Bronchial epithelial cell (primary cell): ENCODE measurements at regions not wholly inside any gene's neighbourhood (a gene's known extent, or its start where the extent isn't known, plus 50 kb on each side); places are given as distances from the start of the nearest gene placed in this dataset.
A peak's percentile ranks its signal among the peaks of the same experiment; 100 is the strongest.

Experiments used
- DNase-seq: peaks from one replicate; pipeline ENCODE4 v3.0.0-alpha.2; 2010; ENCODE audit warnings: low read depth
- FAIRE-seq: peaks from 2 replicates; lab custom pipeline; 2011; peaks lifted over from hg19 to GRCh38; lab: Jason Lieb, UNC
- H3K27me3 ChIP-seq: 2 replicates; pipeline ENCODE4 v1.5.1; 2011; ENCODE audit warnings: low read length; ENCODE audit not compliant: control insufficient read depth, insufficient read depth
- H3K36me3 ChIP-seq: 2 replicates; pipeline ENCODE4 v1.5.1; 2011; ENCODE audit warnings: low read length; ENCODE audit not compliant: control insufficient read depth, insufficient read depth
- H3K4me3 ChIP-seq: 2 replicates; pipeline ENCODE4 v1.5.1; 2011; ENCODE audit warnings: mild to moderate bottlenecking, low read depth, low read length, control low read depth
- TF ChIP-seq, protein P1 (sequence below): IDR thresholded peaks from 2 replicates; pipeline ENCODE4 v1.5.1; 2011; ENCODE audit warnings: mild to moderate bottlenecking, moderate library complexity, low read length, control low read depth, inconsistent platforms; ENCODE audit not compliant: insufficient read depth, severe bottlenecking

DNA sequence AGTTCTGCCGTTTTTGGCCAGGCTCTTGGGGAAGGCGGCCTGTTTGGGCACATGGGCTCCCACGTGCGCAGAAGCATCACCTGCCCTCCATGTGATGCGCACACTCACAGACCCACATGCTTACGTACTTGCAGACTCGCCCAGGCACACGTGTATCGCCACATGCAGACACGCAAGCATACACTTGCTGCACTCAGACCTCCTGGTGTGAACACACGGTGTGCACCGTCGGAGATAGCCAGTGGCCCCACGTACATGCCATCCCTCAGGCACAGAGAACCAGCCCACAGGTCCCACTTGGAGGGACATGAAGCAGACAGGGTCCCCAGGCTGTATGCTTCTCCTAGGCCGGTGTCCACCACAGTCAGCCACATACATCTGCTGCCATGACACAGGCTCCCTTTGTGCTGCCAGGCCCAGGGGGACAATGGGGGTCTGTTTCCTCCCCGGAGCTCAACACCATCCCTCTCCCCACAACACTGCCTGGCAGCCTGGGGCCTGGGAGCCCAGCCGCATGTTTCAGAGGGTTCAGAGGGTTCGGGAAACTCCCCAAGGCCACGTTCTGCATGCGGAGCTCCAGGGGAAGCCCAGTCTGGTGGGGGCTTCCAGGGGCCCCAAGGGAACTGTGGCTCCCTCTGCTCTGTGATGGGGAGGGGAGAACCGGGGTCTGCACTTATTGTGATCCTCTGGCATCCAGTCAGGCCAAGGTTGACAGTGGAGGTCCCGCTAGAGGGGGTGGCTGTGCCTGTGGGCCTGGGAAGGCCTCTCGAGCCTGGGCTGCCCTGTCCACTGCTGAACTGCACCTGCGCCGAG, 208.1 kb upstream of the HAAO start:
- DNase-seq: peak; percentile 40
- TF ChIP-seq, protein P1, sequence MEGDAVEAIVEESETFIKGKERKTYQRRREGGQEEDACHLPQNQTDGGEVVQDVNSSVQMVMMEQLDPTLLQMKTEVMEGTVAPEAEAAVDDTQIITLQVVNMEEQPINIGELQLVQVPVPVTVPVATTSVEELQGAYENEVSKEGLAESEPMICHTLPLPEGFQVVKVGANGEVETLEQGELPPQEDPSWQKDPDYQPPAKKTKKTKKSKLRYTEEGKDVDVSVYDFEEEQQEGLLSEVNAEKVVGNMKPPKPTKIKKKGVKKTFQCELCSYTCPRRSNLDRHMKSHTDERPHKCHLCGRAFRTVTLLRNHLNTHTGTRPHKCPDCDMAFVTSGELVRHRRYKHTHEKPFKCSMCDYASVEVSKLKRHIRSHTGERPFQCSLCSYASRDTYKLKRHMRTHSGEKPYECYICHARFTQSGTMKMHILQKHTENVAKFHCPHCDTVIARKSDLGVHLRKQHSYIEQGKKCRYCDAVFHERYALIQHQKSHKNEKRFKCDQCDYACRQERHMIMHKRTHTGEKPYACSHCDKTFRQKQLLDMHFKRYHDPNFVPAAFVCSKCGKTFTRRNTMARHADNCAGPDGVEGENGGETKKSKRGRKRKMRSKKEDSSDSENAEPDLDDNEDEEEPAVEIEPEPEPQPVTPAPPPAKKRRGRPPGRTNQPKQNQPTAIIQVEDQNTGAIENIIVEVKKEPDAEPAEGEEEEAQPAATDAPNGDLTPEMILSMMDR: no peak
- no peak for FAIRE-seq

DNA sequence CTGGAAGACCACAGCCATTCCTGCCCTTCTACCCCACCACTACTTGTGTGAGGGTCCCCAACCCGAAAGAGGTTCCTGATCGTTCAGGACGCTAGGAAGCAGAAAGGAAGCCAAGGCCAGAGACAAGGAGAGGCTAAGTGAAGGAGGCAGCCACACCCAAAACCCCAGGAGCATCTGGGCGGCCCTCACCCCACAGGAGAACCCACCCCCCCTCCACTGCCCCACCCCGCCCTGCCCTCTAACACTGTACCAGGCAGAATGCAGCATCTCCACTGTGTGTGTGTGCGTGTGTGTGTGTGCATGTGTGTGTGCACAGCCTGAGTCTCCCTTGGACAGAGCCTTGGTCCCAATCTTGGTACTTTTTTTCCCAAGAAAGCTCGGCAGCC, 207.5 kb upstream of the HAAO start:
- DNase-seq: no peak
- TF ChIP-seq, protein P1: no peak

More for the DNA sequence above, 208.1 kb upstream of the HAAO start:
- H3K27me3 ChIP-seq: no peaks in the 10 kb centered on the region
- H3K4me3 ChIP-seq: no peak overlapping the region
- H3K36me3 ChIP-seq: no peaks in the 10 kb centered on the region

DNA sequence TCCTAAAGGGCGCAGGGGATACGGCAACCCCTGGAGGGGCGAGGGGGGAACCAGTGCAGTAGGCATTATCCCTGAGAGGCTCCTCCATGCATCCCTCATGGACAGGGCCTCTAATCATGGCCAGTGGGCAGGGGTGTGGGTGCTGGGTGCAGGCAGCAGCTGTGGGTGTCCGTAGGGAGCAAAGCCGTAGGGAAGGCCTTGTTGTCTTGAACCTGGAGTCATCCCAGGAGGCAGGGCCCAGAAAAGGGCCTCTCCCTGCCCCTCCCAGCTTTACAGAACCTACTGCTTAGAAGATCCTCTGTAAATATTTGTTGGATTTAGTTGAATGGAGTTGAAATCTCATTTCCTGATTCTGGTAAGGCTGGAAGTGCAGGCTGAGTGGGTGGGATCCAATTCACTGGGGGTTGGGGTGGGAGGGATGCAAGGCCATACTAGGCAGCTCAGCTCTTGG, 207.0 kb upstream of the HAAO start:
- DNase-seq (peak; percentile 64), FAIRE-seq (no peak)
- Histone ChIP-seq H3K27me3 (no peaks in the 10 kb centered on the region), H3K36me3 (no peaks in the 10 kb centered on the region), H3K4me3 (no peak overlapping the region)
- TF ChIP-seq, protein P1: no peak

More for the DNA sequence above, 207.5 kb upstream of the HAAO start:
- FAIRE-seq: no peak
- no peaks in the 10 kb centered on the region for H3K36me3 ChIP-seq
- no peak overlapping the region for H3K4me3 ChIP-seq
- H3K27me3 ChIP-seq: no peaks in the 10 kb centered on the region

DNA sequence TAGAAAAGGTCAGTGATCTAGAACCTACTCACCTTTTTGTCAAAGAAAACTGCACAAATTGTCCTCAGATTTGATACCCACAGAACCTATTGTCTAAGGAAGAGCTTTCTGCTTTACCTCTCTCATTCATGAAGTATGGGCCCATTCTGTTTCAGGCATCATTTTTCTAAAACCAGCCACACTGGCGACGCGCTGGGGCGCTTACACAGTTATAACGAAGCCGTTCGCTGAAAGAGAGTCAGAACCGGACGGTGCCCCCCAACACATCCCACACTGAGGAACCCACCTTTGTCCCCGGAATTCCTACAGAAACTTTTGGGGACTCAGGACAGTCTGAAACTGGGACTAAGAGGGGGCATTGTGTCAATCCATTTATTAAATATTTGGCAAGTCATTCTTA, 206.3 kb upstream of the HAAO start:
- Histone ChIP-seq H3K4me3 (no peak overlapping the region), H3K36me3 (no peaks in the 10 kb centered on the region), H3K27me3 (no peaks in the 10 kb centered on the region)
- FAIRE-seq (no peak), DNase-seq (no peak)
- TF ChIP-seq, protein P1: no peak

DNA sequence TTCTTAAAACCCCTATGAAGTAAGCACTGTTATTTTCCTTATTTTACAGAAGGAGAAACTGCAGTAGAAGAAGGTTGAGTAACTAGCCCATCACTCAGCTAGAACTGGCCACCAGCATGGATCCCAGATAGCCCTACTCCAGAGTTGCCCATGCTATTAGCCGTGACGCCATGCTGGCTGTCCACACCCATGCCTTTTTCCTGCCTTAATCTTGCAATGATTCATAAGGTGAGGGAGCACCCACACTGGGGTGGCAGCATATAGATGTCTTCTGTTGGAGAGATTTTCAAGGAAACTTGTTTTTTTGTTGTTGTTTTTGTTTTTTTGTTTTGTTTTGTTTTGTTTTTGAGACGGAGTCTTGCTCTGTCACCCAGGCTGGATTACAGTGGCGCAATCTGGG, 204.1 kb upstream of the HAAO start:
- TF ChIP-seq, protein P1: no peak
- H3K27me3 ChIP-seq: no peaks in the 10 kb centered on the region
- no peak for FAIRE-seq
- DNase-seq: no peak
- H3K4me3 ChIP-seq: no peak overlapping the region
- H3K36me3 ChIP-seq: no peaks in the 10 kb centered on the region
